Osteoblast (primary cell): ENCODE measurements at regions not wholly inside any gene's neighbourhood (a gene's known extent, or its start where the extent isn't known, plus 50 kb on each side); places are given as distances from the start of the nearest gene placed in this dataset.
A peak's percentile ranks its signal among the peaks of the same experiment; 100 is the strongest.

ENCODE experiments used
- DNase-seq: peaks from one replicate; pipeline ENCODE4 v3.0.0; 2011; ENCODE audit warnings: low spot score, mixed read lengths; ENCODE audit not compliant: insufficient read length; ENCODE audit errors: missing footprints
- H2AFZ ChIP-seq: 2 replicates; pipeline ENCODE4 v1.6.0; 2011; ENCODE audit warnings: mild to moderate bottlenecking, low read length
- H3K27ac ChIP-seq: 2 replicates; pipeline ENCODE4 v1.5.1; 2011; ENCODE audit warnings: mild to moderate bottlenecking, low read depth, low read length, moderate library complexity
- H3K27me3 ChIP-seq: 2 replicates; pipeline ENCODE4 v1.6.0; 2012; ENCODE audit warnings: mild to moderate bottlenecking, control low read depth, inconsistent platforms, low read length, moderate library complexity; ENCODE audit not compliant: insufficient read depth
- H3K36me3 ChIP-seq: 2 replicates; pipeline ENCODE4 v1.5.1; 2011; ENCODE audit warnings: mild to moderate bottlenecking, low read length, control low read depth, moderate library complexity; ENCODE audit not compliant: insufficient read depth
- H3K4me1 ChIP-seq: 2 replicates; pipeline ENCODE4 v1.5.1; 2011; ENCODE audit warnings: mild to moderate bottlenecking, low read length, control low read depth, moderate library complexity; ENCODE audit not compliant: insufficient read depth
- H3K4me2 ChIP-seq: 2 replicates; pipeline ENCODE4 v1.6.0; 2011; ENCODE audit warnings: mild to moderate bottlenecking, low read length; ENCODE audit not compliant: insufficient read depth
- H3K4me3 ChIP-seq: fragments of 200-600 bp; sonication (generic); 3 replicates; pipeline ENCODE4 v1.5.1; 2012; ENCODE audit warnings: mild to moderate bottlenecking, low read length, inconsistent platforms; ENCODE audit not compliant: insufficient read depth
- H3K79me2 ChIP-seq: 2 replicates; pipeline ENCODE4 v1.6.0; 2012; ENCODE audit warnings: mild to moderate bottlenecking, low read length, control low read depth, inconsistent platforms; ENCODE audit not compliant: insufficient read depth
- H3K9me3 ChIP-seq: 2 replicates; pipeline ENCODE4 v1.5.1; 2011; ENCODE audit warnings: low read depth, low read length, control low read depth
- H4K20me1 ChIP-seq: 2 replicates; pipeline ENCODE4 v1.6.0; 2012; ENCODE audit warnings: mild to moderate bottlenecking, low read length, control low read depth; ENCODE audit not compliant: insufficient read depth
- CTCF ChIP-seq: IDR thresholded peaks from 2 replicates; pipeline ENCODE4 v1.5.1; 2011; ENCODE audit warnings: mild to moderate bottlenecking, low read depth, low read length, moderate library complexity; ENCODE audit errors: extremely low read depth

GRCh38 chr1:199015799-199016198 is 377.0 kb downstream of the PTPRC start:
- Histone ChIP-seq H3K4me1 (no peaks in the 10 kb centered on the region), H4K20me1 (no peaks in the 10 kb centered on the region), H3K79me2 (no peaks in the 10 kb centered on the region), H3K4me2 (no peak overlapping the region), H3K4me3 (no peak overlapping the region), H2AFZ (no peak overlapping the region), H3K36me3 (no peaks in the 10 kb centered on the region), H3K27me3 (no peaks in the 10 kb centered on the region), H3K27ac (no peak overlapping the region), H3K9me3 (no peaks in the 10 kb centered on the region)
- DNase-seq = no peak
- TF ChIP-seq CTCF = no peak

GRCh38 chr1:199018471-199019135 is 379.8 kb downstream of the PTPRC start:
- Histone ChIP-seq H2AFZ (no peak overlapping the region), H3K4me2 (no peak overlapping the region), H3K4me3 (no peak overlapping the region), H4K20me1 (no peaks in the 10 kb centered on the region), H3K9me3 (no peaks in the 10 kb centered on the region), H3K4me1 (no peaks in the 10 kb centered on the region), H3K27me3 (no peaks in the 10 kb centered on the region), H3K79me2 (no peaks in the 10 kb centered on the region), H3K36me3 (no peaks in the 10 kb centered on the region), H3K27ac (no peak overlapping the region)
- no peak for DNase-seq
- no peak for TF ChIP-seq CTCF

- no peak for TF ChIP-seq CTCF
- Histone ChIP-seq H3K4me3 (no peak overlapping the region), H4K20me1 (no peaks in the 10 kb centered on the region), H3K36me3 (no peaks in the 10 kb centered on the region), H2AFZ (peak overlapping the region; percentile 57), H3K79me2 (no peaks in the 10 kb centered on the region), H3K9me3 (no peaks in the 10 kb centered on the region), H3K27ac (no peak overlapping the region), H3K27me3 (no peaks in the 10 kb centered on the region), H3K4me2 (no peak overlapping the region), H3K4me1 (no peaks in the 10 kb centered on the region)
- DNase-seq = no peak
Observed at GRCh38 chr1:199020051-199020450, 381.2 kb downstream of the PTPRC start.

GRCh38 chr1:199020904-199021303 is 382.1 kb downstream of the PTPRC start:
- no peak overlapping the region for H3K4me3 ChIP-seq
- H3K27ac ChIP-seq = no peak overlapping the region
- no peaks in the 10 kb centered on the region for H4K20me1 ChIP-seq
- H3K79me2 ChIP-seq = no peaks in the 10 kb centered on the region
- no peaks in the 10 kb centered on the region for H3K36me3 ChIP-seq
- DNase-seq = no peak
- H3K9me3 ChIP-seq = no peaks in the 10 kb centered on the region
- H3K4me2 ChIP-seq = no peak overlapping the region
- H2AFZ ChIP-seq = no peak overlapping the region
- no peak for TF ChIP-seq CTCF
- no peaks in the 10 kb centered on the region for H3K4me1 ChIP-seq
- no peaks in the 10 kb centered on the region for H3K27me3 ChIP-seq
